Tibial artery (tissue), 4 donors: ENCODE measurements at regions not wholly inside any gene's neighbourhood (a gene's known extent, or its start where the extent isn't known, plus 50 kb on each side); places are given as distances from the start of the nearest gene placed in this dataset.
"Not testable (repeated sequence)": the region's sequence is repeated elsewhere in the genome, so short reads cannot be mapped to it uniquely, and the experiment has no call there.

ENCODE experiments used
- DNase-seq, 2 donors: peaks; one replicate each; pipeline ENCODE4 v3.0.0-alpha.2; 2019
- H3K27ac ChIP-seq, 2 donors: fragments of 200-600 bp; sonication (generic) in 1 of 2; 1 replicate in 1 of 2; 2 replicates in 1 of 2; pipeline ENCODE4 v1.5.1; 2018 to 2019; ENCODE audit warnings: mild to moderate bottlenecking in 1 of 2
- H3K27me3 ChIP-seq, 2 donors: fragments of 200-600 bp; sonication (generic) in 1 of 2; one replicate each; pipeline versions ENCODE4 v1.5.1 to v1.6.0; 2016 to 2019
- H3K36me3 ChIP-seq, 3 donors: fragments of 200-600 bp; sonication (generic) in 2 of 3; one replicate each; pipeline ENCODE4 v1.5.1; 2016 to 2019; ENCODE audit warnings: mild to moderate bottlenecking in 2 of 3
- H3K4me1 ChIP-seq, 4 donors: fragments of 200-600 bp; sonication (generic) in 2 of 4; 1 replicate in 3 of 4; 2 replicates in 1 of 4; pipeline ENCODE4 v1.5.1; 2016 to 2019
- H3K4me3 ChIP-seq, 2 donors: fragments of 200-600 bp; sonication (generic) in 1 of 2; 1 replicate in 1 of 2; 2 replicates in 1 of 2; pipeline ENCODE4 v1.5.1; 2018 to 2019; ENCODE audit warnings: mild to moderate bottlenecking in 2 of 2
- H3K9me3 ChIP-seq, 3 donors: fragments of 200-600 bp; sonication (generic) in 1 of 3; one replicate each; pipeline ENCODE4 v1.5.1; 2016 to 2019
- intact Hi-C: fragments of 100-400 bp; cut with DNase I; formaldehyde crosslinking; loops from one replicate; pipeline ENCODE4 v1.15.0; 2023; ENCODE audit warnings: low total_unique reads
- TF ChIP-seq, protein P1 (sequence below), 2 experiments: fragments of 200-600 bp in 1 of 2; fragments of 450-650 bp in 1 of 2; IDR thresholded peaks; one replicate each; pipeline ENCODE4 v1.5.1; 2017 to 2019; ENCODE audit warnings: antibody characterized with exemption in 2 of 2, mild to moderate bottlenecking in 1 of 2, moderate library complexity in 1 of 2

- no peaks in the 10 kb centered on the region for H3K36me3 ChIP-seq
- intact Hi-C loops = no loop called here
- H3K27me3 ChIP-seq = no peaks in the 10 kb centered on the region
- H3K4me1 ChIP-seq = peaks cover 0 to 32% (median 12%) of the 10 kb centered on the region in 4 donors
- TF ChIP-seq, protein P1, sequence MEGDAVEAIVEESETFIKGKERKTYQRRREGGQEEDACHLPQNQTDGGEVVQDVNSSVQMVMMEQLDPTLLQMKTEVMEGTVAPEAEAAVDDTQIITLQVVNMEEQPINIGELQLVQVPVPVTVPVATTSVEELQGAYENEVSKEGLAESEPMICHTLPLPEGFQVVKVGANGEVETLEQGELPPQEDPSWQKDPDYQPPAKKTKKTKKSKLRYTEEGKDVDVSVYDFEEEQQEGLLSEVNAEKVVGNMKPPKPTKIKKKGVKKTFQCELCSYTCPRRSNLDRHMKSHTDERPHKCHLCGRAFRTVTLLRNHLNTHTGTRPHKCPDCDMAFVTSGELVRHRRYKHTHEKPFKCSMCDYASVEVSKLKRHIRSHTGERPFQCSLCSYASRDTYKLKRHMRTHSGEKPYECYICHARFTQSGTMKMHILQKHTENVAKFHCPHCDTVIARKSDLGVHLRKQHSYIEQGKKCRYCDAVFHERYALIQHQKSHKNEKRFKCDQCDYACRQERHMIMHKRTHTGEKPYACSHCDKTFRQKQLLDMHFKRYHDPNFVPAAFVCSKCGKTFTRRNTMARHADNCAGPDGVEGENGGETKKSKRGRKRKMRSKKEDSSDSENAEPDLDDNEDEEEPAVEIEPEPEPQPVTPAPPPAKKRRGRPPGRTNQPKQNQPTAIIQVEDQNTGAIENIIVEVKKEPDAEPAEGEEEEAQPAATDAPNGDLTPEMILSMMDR (IDR thresholded peaks at IDR 0.05) = no peak
- DNase-seq = no peak
- no peaks in the 10 kb centered on the region for H3K9me3 ChIP-seq
- no peak overlapping the region for H3K27ac ChIP-seq
- H3K4me3 ChIP-seq = no peak overlapping the region
These were observed 246.1 kb upstream of the DUSP10 start for GRCh38 chr1:221987860-221988520.

DNA sequence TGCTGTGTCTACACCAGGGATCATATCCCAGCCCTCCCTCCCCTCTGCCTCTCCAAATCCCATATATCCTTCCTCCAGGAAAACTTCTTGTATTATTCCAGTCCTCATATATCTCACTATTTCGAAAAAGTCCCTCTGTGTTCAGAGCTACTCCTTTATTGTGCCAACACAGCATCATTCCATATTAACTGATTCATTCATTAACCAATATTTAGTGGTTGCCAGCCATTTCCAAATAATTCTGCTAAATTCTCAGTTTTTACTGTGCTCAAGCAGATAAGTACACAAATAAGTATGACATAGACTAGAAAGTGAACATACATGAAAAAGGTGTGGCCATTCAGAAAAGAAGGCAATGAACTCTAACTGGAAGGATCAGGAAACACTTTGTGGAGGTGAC lies 241.6 kb upstream of the DUSP10 start:
- no peaks in the 10 kb centered on the region for H3K27me3 ChIP-seq
- H3K36me3 ChIP-seq = no peaks in the 10 kb centered on the region
- peaks cover 0 to 3% (median 0%) of the 10 kb centered on the region in 4 donors for H3K4me1 ChIP-seq
- TF ChIP-seq, protein P1 (IDR thresholded peaks at IDR 0.05) = no peak
- no peaks in the 10 kb centered on the region for H3K9me3 ChIP-seq
- no peak overlapping the region for H3K27ac ChIP-seq
- no peak overlapping the region for H3K4me3 ChIP-seq
- intact Hi-C loops = no loop called here
- DNase-seq = no peak

DNA sequence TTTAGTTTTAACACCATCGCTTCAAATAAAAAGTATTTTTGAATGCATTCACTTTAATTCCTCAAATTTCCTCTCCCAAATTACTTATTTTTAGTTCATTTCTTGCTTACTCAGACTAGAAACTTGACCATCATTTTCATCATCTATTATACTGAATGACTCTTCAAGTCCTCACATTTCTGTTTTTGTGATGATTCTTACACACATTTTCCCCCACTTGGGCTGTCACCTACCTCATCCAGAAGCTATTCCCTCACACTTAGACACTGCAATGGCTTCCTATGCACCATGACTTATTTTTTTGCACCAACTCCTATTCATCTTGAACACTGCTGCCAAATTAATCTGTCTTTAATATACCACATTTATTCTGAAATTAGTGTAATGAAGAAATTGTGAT lies 239.6 kb upstream of the DUSP10 start:
- H3K36me3 ChIP-seq = no peaks in the 10 kb centered on the region
- H3K9me3 ChIP-seq = no peaks in the 10 kb centered on the region
- DNase-seq = no peak
- no peaks in the 10 kb centered on the region for H3K4me1 ChIP-seq
- H3K4me3 ChIP-seq = no peak overlapping the region
- TF ChIP-seq, protein P1 (IDR thresholded peaks at IDR 0.05) = no peak
- intact Hi-C loops = no loop called here
- H3K27ac ChIP-seq = no peak overlapping the region
- H3K27me3 ChIP-seq = no peaks in the 10 kb centered on the region

- Histone ChIP-seq H3K4me3 (no peak overlapping the region), H3K4me1 (no peaks in the 10 kb centered on the region), H3K27me3 (no peaks in the 10 kb centered on the region), H3K36me3 (no peaks in the 10 kb centered on the region), H3K27ac (no peak overlapping the region), H3K9me3 (no peaks in the 10 kb centered on the region)
- intact Hi-C loops = no loop called here
- DNase-seq = no peak
- TF ChIP-seq, protein P1 (IDR thresholded peaks at IDR 0.05) = no peak
These were observed 237.6 kb upstream of the DUSP10 start for GRCh38 chr1:221979444-221980032.

DNA sequence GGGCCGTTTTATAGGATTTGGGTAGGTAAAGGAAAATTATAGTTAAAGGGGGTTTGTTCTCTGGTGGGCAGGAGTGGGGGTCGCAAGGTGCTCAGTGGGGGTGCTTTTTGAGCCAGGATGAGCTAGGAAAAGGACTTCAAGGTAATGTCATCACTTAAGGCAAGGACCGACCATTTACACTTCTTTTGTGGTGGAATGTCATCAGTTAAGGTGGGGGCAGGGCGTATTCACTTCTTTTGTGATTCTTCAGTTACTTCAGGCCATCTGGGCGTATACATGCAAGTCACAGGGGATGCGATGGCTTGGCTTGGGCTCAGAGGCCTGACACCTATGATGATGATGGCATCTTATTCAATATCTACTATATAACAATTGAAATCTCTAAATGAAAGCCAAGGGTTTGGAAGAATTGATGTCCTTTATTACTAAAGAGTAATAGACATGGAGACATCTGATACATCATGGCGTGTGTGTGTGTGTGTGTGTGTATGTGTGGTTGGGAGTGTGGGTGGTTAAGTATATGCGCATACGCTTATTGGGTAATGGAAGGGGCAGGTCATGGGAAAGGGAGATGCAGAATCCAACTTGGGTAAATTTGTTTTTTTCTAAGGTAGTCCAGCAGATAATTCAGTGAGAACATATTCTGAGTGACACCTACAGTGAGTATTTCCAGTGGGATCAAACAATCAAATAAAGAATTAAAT lies 236.9 kb upstream of the DUSP10 start:
- intact Hi-C loops, DNase-seq, H3K27ac ChIP-seq, H3K9me3 ChIP-seq, H3K36me3 ChIP-seq, H3K27me3 ChIP-seq, H3K4me3 ChIP-seq, H3K4me1 ChIP-seq: not testable (repeated sequence)

DNA sequence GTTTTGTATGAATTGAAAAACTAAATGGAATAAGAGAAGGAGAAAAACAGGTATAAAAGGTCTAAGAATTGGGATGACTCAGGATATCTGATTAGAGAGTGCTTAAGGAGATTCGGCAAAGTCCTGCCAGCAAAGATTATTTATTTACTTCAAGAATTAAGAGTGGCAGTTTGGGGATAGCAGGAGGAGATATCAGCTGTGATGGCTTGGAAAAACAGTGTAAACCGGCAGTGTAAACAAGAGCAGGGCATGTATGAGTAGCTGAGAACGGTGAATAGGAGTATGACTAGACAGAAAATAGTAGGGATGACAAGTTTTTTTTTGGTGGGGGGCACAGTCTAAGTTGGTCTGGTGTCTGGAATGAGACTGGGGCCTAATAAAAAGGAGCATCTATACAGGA lies 231.9 kb upstream of the DUSP10 start:
- intact Hi-C loops = not testable (repeated sequence)

More for the DNA sequence above, 231.9 kb upstream of the DUSP10 start:
- DNase-seq, H3K27me3 ChIP-seq, H3K4me3 ChIP-seq, H3K27ac ChIP-seq, H3K36me3 ChIP-seq, H3K4me1 ChIP-seq, H3K9me3 ChIP-seq: not testable (repeated sequence)
